AG04449 (cell line): ENCODE measurements at regions not wholly inside any gene's neighbourhood (a gene's known extent, or its start where the extent isn't known, plus 50 kb on each side); places are given as distances from the start of the nearest gene placed in this dataset.

Experiments used
- CTCF ChIA-PET: fragments of 350-600 bp; formaldehyde crosslinking; extraction: SDS; loops from one replicate; lab custom pipeline; 2021; ENCODE audit warnings: antibody characterized with exemption; lab: Yijun Ruan, JAX
- POLR2A ChIA-PET: fragments of 400-600, 350-600 bp; formaldehyde crosslinking; extraction: SDS; loops from one replicate; lab custom pipeline; 2020; ENCODE audit warnings: antibody characterized with exemption, inconsistent platforms; lab: Yijun Ruan, JAX
- DNase-seq: peaks from one replicate; pipeline ENCODE4 v3.0.0-alpha.2; 2010; ENCODE audit warnings: low read depth, low spot score
- H3K4me3 ChIP-seq: 2 replicates; pipeline ENCODE4 v1.5.1; 2011; ENCODE audit warnings: low read depth, mild to moderate bottlenecking, control low read depth, low read length
- TF ChIP-seq, protein P1 (sequence below): IDR thresholded peaks from one replicate; pipeline ENCODE4 v1.5.1; 2011; ENCODE audit warnings: mild to moderate bottlenecking, moderate library complexity, low read length, control low read depth, inconsistent platforms; ENCODE audit not compliant: insufficient read depth; ENCODE audit errors: missing control alignments

DNA sequence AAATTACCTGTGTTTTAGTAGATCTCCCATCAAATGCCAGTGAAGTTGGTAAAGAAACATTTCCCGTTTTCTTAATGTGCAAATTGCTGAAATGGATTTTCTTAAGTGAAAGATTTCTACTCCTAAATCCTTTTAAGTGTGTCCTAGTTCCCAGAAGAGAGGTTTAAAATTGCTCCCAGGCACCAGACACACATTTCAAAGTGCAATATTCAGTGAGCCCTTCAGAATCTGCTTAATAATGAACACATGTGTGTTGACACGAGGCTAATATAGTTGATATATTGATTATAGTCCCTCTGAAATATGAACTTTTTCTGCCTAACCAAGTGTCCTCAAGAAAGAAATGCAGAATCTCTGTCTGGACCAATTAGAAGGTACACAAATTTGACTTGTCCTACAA lies 861.7 kb upstream of the CNTNAP5 start:
- no peak for DNase-seq
- H3K4me3 ChIP-seq: no peak overlapping the region
- TF ChIP-seq, protein P1, sequence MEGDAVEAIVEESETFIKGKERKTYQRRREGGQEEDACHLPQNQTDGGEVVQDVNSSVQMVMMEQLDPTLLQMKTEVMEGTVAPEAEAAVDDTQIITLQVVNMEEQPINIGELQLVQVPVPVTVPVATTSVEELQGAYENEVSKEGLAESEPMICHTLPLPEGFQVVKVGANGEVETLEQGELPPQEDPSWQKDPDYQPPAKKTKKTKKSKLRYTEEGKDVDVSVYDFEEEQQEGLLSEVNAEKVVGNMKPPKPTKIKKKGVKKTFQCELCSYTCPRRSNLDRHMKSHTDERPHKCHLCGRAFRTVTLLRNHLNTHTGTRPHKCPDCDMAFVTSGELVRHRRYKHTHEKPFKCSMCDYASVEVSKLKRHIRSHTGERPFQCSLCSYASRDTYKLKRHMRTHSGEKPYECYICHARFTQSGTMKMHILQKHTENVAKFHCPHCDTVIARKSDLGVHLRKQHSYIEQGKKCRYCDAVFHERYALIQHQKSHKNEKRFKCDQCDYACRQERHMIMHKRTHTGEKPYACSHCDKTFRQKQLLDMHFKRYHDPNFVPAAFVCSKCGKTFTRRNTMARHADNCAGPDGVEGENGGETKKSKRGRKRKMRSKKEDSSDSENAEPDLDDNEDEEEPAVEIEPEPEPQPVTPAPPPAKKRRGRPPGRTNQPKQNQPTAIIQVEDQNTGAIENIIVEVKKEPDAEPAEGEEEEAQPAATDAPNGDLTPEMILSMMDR: no peak
- POLR2A ChIA-PET: no interaction called here
- CTCF ChIA-PET: no interaction called here

DNA sequence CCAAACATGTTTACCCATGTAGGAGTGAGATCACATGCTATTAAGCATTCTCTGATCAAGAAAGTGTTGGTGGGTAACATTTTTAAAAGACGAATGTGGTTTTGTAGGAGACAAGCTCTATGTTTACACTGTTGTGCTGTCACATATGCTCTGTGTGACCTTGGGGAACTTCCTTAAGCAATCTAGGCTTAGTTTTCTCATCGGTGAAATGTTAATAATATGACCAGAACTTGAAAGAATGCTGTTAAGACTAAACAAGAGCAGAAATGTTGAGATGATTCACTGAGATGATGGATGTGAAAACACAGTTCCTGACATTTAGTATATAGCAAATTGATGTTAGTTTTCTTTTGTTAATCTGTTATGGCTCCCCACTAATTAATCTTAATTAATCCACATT lies 860.9 kb upstream of the CNTNAP5 start:
- no peak overlapping the region for H3K4me3 ChIP-seq
- POLR2A ChIA-PET: no interaction called here
- TF ChIP-seq, protein P1: no peak
- CTCF ChIA-PET: no interaction called here
- DNase-seq: no peak

DNA sequence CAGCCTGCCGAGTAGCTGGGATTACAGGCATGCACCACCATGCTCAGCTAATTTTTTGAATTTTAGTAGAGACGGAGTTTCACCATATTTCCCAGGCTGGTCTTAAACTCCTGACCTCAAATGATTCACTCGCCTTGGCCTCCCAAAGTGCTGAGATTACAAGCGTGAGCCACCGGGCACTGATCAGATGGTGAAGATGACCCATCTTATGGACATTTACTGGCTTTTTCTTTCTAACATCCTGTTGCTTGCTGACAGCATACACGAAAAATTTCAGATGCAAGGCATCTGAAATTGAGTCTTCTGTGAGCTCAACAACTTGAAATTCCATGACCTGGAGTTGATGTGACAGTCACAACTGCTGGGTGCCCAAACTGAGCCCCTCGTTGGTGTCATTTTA lies 859.5 kb upstream of the CNTNAP5 start:
- H3K4me3 ChIP-seq: no peak overlapping the region
- CTCF ChIA-PET: no interaction called here
- DNase-seq: no peak
- POLR2A ChIA-PET: no interaction called here
- TF ChIP-seq, protein P1: no peak

DNA sequence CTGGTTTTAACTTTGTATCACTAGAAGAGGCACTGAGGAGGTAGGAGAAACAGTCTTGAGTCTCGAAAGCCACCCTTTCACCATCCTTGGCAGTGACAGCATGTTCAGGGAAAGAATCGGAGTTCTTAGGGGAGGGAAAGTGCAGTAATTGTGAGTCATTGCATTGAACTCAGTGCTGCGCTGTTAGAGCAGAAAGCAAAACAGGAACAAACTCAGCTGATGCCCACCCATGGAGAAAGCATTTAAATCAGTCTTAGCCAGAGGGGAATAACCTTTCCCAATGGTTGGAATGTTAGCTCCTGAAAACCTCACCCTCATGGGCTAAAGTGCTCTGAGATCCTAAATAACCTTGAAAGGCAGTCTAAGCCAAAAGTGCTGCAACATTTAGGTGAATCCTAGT lies 845.6 kb upstream of the CNTNAP5 start:
- no peak for DNase-seq
- TF ChIP-seq, protein P1: no peak
- CTCF ChIA-PET: no interaction called here
- POLR2A ChIA-PET: no interaction called here
- H3K4me3 ChIP-seq: no peak overlapping the region

DNA sequence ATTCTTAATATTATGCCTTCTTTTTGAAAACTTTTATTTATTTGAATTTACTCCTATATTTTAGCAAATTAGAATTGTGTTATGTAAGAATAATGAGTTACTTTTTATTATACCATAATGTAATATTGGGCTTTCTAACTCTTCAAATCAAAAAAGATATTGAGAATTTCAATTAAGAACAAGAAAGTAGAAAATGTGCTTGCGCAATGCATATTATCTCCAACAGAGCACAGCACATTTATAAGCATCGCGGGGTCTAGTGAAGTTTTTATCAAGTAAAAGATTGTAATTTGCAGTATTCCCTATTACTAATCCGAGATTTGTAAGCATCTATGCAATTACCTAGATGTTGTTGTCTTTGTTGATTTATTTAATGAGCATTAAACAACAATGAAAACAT lies 829.1 kb upstream of the CNTNAP5 start:
- CTCF ChIA-PET: no interaction called here
- TF ChIP-seq, protein P1: no peak
- no peak for DNase-seq
- no peak overlapping the region for H3K4me3 ChIP-seq
- POLR2A ChIA-PET: no interaction called here

DNA sequence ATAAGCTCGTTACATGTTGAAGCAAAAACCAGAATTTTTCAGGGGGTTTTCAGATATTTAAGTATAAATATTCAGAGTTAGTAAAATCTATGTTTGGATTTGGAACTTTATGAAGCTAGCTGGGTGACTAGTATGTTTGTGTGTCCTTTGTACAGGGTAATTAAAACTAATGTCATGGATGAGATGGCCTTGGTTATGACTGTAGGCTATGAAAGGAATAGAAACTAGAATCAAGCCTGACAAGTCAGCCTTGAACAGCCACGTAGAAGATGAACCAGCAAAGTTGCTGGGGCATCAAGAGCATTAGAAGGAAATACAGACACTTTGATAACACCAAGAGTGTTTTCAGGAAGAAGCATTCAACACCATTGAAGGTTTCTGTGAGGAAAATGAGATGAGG lies 825.1 kb upstream of the CNTNAP5 start:
- TF ChIP-seq, protein P1: no peak
- POLR2A ChIA-PET: no interaction called here
- no peak for DNase-seq
- no peak overlapping the region for H3K4me3 ChIP-seq
- CTCF ChIA-PET: no interaction called here
